ENCODE measurements at regions not wholly inside any gene's neighbourhood (a gene's known extent, or its start where the extent isn't known, plus 50 kb on each side); places are given as distances from the start of the nearest gene placed in this dataset.

GRCh38 chr2:88932686-88933085, 241.2 kb downstream of the RPIA start:
- H3K9me3 ChIP-seq (ENCODE audit: low read depth, low read length, poor library complexity, severe bottlenecking): no peaks in the 10 kb centered on the region
- intact Hi-C loops (cut with micrococcal nuclease; ENCODE audit: unreplicated experiment): loop anchor here (1.0 kb wide), 1 partner anchor 11 kb away; no protein-coding TSS in a partner anchor
- ChIA-PET POLR2A (ENCODE audit: low non-redundant PET) (no interaction called here), CTCF (no interaction called here)
- no peak overlapping the region for H3K4me3 ChIP-seq (ENCODE audit: low read depth, low read length, poor library complexity, severe bottlenecking)
- no peaks in the 10 kb centered on the region for H3K36me3 ChIP-seq (ENCODE audit: insufficient read depth, low read length, poor library complexity, severe bottlenecking)
- H3K4me1 ChIP-seq (ENCODE audit: insufficient read depth, low read length, poor library complexity, severe bottlenecking): no peaks in the 10 kb centered on the region
- DNase-seq (ENCODE audit: low spot score): no peak
- no TSS peak for BruUV-seq (replicated peaks)
- H3K27me3 ChIP-seq (replicated peaks; ENCODE audit: insufficient read depth, low read depth, low read length, poor library complexity): peaks cover 20% of the 10 kb centered on the region
- H3K27ac ChIP-seq (ENCODE audit: low read depth, low read length, poor library complexity, severe bottlenecking): no peak overlapping the region
- TF ChIP-seq EZH2 (IDR thresholded peaks at IDR 0.05; ENCODE audit: borderline replicate concordance, low read depth, low read length, poor library complexity, severe bottlenecking) (no peak), CTCF (conservative IDR thresholded peaks at IDR 0.05; ENCODE audit: low read depth, low read length) (no peak)

GRCh38 chr2:88933091-88933490, 241.6 kb downstream of the RPIA start:
- CTCF ChIA-PET: no interaction called here
- no peaks in the 10 kb centered on the region for H3K9me3 ChIP-seq (ENCODE audit: low read depth, low read length, poor library complexity, severe bottlenecking)
- H3K4me1 ChIP-seq (ENCODE audit: insufficient read depth, low read length, poor library complexity, severe bottlenecking): no peaks in the 10 kb centered on the region
- POLR2A ChIA-PET (ENCODE audit: low non-redundant PET): no interaction called here
- no peaks in the 10 kb centered on the region for H3K36me3 ChIP-seq (ENCODE audit: insufficient read depth, low read length, poor library complexity, severe bottlenecking)
- H3K4me3 ChIP-seq (ENCODE audit: low read depth, low read length, poor library complexity, severe bottlenecking): no peak overlapping the region
- peaks cover 17% of the 10 kb centered on the region for H3K27me3 ChIP-seq (replicated peaks; ENCODE audit: insufficient read depth, low read depth, low read length, poor library complexity)
- intact Hi-C loops (cut with micrococcal nuclease; ENCODE audit: unreplicated experiment): loop anchor here (1.0 kb wide), 1 partner anchor 12 kb away; no protein-coding TSS in a partner anchor
- H3K27ac ChIP-seq (ENCODE audit: low read depth, low read length, poor library complexity, severe bottlenecking): no peak overlapping the region
- DNase-seq (ENCODE audit: low spot score): no peak
- TF ChIP-seq EZH2 (IDR thresholded peaks at IDR 0.05; ENCODE audit: borderline replicate concordance, low read depth, low read length, poor library complexity, severe bottlenecking): no peak
- no peak for TF ChIP-seq CTCF (conservative IDR thresholded peaks at IDR 0.05; ENCODE audit: low read depth, low read length)
- BruUV-seq (replicated peaks): no TSS peak

GRCh38 chr2:88933980-88934379, 242.5 kb downstream of the RPIA start:
- CTCF ChIA-PET: interaction anchor here (0.6 kb wide), 1 partner anchor 132 kb away, joined by 3 read pairs; no protein-coding TSS in a partner anchor
- Histone ChIP-seq H3K4me1 (ENCODE audit: insufficient read depth, low read length, poor library complexity, severe bottlenecking) (no peaks in the 10 kb centered on the region), H3K36me3 (ENCODE audit: insufficient read depth, low read length, poor library complexity, severe bottlenecking) (no peaks in the 10 kb centered on the region), H3K27ac (ENCODE audit: low read depth, low read length, poor library complexity, severe bottlenecking) (no peak overlapping the region), H3K27me3 (replicated peaks; ENCODE audit: insufficient read depth, low read depth, low read length, poor library complexity) (peaks cover 14% of the 10 kb centered on the region), H3K9me3 (ENCODE audit: low read depth, low read length, poor library complexity, severe bottlenecking) (no peaks in the 10 kb centered on the region), H3K4me3 (ENCODE audit: low read depth, low read length, poor library complexity, severe bottlenecking) (no peak overlapping the region)
- TF ChIP-seq EZH2 (IDR thresholded peaks at IDR 0.05; ENCODE audit: borderline replicate concordance, low read depth, low read length, poor library complexity, severe bottlenecking): no peak
- no peak for TF ChIP-seq CTCF (conservative IDR thresholded peaks at IDR 0.05; ENCODE audit: low read depth, low read length)
- POLR2A ChIA-PET (ENCODE audit: low non-redundant PET): no interaction called here
- DNase-seq (ENCODE audit: low spot score): peak; percentile 22
- intact Hi-C loops (cut with micrococcal nuclease; ENCODE audit: unreplicated experiment): loop anchor here (1.0 kb wide), 1 partner anchor 13 kb away; no protein-coding TSS in a partner anchor
- no TSS peak for BruUV-seq (replicated peaks)

Data from A673 (cell line).